Mammary epithelial cell (primary cell): ENCODE measurements at regions not wholly inside any gene's neighbourhood (a gene's known extent, or its start where the extent isn't known, plus 50 kb on each side); places are given as distances from the start of the nearest gene placed in this dataset.

Source experiments
- CTCF ChIP-seq, 2 donors: IDR thresholded peaks in 1 of 2; conservative IDR thresholded peaks in 1 of 2; 2 replicates each; pipeline ENCODE4 v1.5.1; 2011 to 2012; ENCODE audit warnings: inconsistent platforms in 2 of 2, low read length in 2 of 2, mild to moderate bottlenecking in 2 of 2, control low read depth in 1 of 2, low read depth in 1 of 2; ENCODE audit not compliant: insufficient read depth in 1 of 2; ENCODE audit errors: extremely low read depth in 1 of 2
- EZH2 ChIP-seq: IDR thresholded peaks from 2 replicates; pipeline ENCODE4 v1.6.1; 2012; ENCODE audit warnings: low read length, inconsistent platforms, borderline replicate concordance

- TF ChIP-seq CTCF (conservative IDR thresholded peaks at IDR 0.05 in 1 of 2, IDR thresholded peaks at IDR 0.05 in 1 of 2; ENCODE audit: extremely low read depth in 1 of 2, insufficient read depth in 1 of 2, low read depth in 1 of 2, low read length in 2 of 2): peak in 1 of 2 donors; percentile 16
- no peak for TF ChIP-seq EZH2
Observed at GRCh38 chr1:30601316-30602085, 121.9 kb downstream of the MATN1 start.
